CD4-positive, alpha-beta T cell treated with Interleukin-6 at 100 ng/mL for 8 hours (primary cell): ENCODE measurements at regions not wholly inside any gene's neighbourhood (a gene's known extent, or its start where the extent isn't known, plus 50 kb on each side); places are given as distances from the start of the nearest gene placed in this dataset.
"Not testable (repeated sequence)": the region's sequence is repeated elsewhere in the genome, so short reads cannot be mapped to it uniquely, and the experiment has no call there.

Experiments used
- DNase-seq: peaks from one replicate; pipeline ENCODE4 v3.0.0-alpha.2; 2020; ENCODE audit warnings: mixed read lengths, low spot score

DNA sequence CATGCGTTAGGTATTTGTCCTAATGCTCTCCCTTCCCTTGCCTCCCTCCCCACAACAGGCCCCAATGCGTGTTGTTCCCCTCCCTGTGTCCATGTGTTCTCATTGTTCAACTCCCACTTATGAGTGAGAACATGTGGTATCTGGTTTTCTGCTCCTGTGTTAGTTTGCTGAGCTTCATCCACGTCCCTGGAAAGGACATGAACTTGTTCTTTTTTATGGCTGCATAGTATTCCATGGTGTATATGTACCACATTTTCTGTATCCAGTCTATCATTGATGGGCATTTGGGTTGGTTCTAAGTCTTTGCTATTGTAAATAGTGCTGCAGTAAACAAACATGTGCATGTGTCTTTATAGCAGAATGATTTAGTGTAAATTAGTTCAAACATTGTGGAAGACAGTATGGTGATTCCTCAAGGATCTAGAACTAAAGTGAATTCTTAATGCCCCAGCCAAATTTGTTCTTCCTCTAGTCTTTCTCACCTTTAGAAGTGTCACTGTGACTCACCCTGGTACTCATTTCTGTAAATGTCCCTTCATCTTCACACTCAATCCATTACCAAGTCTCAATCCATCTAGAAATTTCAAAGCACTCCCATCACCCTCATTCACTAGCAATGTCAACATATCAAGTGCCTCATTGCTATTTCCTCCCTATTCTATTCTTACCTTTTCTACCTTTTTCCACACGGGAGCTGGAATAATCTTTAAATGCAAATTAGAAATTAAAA, 123.9 kb downstream of the MREG start:
- DNase-seq: not testable (repeated sequence)

DNA sequence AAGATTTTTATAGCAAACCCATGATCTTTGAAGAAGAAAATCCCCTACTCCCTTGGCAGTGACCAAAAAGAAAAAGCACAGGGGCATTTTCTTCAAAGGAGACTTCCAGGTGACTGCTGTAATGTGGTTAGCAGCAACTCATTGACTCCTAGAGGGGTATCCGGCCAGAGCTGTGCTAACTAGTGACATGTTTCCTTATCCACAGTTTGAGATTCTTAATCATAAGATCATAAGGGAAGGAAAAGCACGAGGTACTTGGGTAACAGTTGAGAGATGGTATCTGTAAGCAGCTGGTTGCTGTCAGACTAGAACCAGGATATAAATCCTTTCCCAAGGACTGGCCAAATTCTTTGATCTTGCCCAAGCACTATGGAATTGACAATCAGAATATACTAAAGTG, 124.7 kb downstream of the MREG start:
- no peak for DNase-seq

- no peak for DNase-seq
Measured at GRCh38 chr2:215887303-215887702, 126.0 kb downstream of the MREG start.

DNA sequence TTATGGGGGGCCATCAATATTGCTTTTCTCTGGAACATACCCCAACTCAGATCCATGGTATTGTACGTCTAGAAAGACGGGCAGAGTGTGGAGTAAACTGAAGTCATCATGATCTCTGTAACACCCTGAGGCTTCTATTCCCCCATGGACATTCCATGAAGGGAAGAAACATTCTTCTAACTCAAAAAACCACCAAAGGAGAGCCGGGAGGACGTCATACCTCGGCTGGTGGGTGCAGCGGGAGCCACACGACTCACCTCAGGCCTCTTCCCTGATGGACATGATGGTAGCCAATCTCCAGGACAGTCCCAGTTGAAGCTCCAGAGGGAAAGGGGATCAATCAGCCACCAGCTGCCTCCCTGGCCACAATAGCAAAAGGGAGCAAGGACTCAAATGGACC, 127.3 kb downstream of the MREG start:
- no peak for DNase-seq

DNA sequence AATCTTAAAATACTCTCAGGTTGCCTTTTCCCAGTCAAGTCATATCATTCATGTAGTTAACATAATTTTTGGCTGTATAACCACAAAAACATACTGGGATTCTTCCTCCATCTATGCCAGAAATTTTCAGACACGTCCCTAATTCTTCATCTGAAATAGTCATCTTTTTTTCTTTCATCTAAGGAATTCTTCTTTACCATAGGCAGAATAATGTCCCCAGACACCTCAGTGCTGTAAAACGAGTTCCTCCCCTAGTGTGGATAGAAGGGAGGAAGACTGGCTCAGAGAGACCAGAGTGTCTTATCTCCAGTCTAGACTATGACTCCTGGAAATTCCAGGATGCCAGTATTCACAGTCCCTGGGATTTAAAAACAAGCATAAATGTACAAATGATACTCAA, 127.8 kb downstream of the MREG start:
- DNase-seq: no peak

DNA sequence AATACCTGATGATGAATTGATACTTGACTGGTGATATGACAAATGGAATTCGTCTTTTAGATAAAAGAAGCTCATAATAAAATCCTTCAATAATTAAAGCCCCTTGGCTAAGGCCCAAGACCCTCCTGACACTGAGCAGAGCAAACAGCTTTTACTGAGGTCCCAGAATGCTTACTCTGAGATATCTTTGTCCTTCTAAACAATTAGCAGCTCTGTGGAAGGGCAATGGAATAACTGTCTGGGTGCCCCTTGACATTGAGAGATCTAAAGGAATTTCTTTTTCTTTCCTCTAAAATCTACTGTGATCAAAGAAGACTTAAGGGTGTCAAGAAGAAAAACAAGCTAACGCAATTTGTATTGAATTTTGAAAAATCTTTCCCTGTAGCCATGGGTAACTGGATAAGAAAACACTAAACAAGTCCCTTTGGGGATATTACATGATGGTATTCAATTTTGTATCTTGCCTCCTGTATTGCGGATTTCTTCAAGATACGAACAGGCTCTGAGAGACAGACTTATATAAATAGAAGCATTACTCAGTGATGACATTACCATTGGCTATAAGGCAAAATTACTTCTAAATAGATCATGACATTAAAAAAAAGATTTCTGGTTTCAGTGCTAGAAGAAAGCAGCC, 128.8 kb downstream of the MREG start:
- no peak for DNase-seq

- DNase-seq: no peak
Measured at GRCh38 chr2:215883799-215884198, 129.6 kb downstream of the MREG start.

GRCh38 chr2:215882689-215883088, 130.7 kb downstream of the MREG start:
- DNase-seq: no peak

GRCh38 chr2:215881582-215881981, 131.8 kb downstream of the MREG start:
- no peak for DNase-seq

- DNase-seq: no peak
Measured at GRCh38 chr2:215880970-215881369, 132.4 kb downstream of the MREG start.

- DNase-seq: no peak
Measured at GRCh38 chr2:215879977-215880940, 133.1 kb downstream of the MREG start.

DNA sequence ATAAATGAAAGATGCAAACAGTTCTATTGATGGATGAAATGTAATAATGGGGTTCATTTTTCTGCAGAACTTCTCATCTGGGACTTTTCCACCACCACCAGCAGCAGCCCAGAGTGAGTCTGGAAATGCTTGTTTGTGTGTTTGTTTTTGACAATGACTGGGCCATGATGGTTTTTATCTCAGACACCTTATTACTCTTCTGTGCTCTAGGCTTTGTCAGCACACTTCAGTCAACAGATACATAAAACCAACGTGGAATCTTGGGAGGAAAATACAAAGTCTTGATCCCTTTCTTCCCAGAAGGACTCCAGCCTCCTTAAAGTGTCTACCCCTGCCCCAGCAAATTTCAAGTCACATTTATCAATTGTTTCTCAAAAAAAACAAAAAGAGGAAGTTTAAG, 134.0 kb downstream of the MREG start:
- DNase-seq: no peak

GRCh38 chr2:215878476-215879063, 134.8 kb downstream of the MREG start:
- no peak for DNase-seq

GRCh38 chr2:215876937-215877238, 136.5 kb downstream of the MREG start:
- no peak for DNase-seq

- no peak for DNase-seq
Measured at GRCh38 chr2:215876139-215876936, 137.0 kb downstream of the MREG start.

- DNase-seq: no peak
Measured at GRCh38 chr2:215874418-215874817, 138.9 kb downstream of the MREG start.

DNA sequence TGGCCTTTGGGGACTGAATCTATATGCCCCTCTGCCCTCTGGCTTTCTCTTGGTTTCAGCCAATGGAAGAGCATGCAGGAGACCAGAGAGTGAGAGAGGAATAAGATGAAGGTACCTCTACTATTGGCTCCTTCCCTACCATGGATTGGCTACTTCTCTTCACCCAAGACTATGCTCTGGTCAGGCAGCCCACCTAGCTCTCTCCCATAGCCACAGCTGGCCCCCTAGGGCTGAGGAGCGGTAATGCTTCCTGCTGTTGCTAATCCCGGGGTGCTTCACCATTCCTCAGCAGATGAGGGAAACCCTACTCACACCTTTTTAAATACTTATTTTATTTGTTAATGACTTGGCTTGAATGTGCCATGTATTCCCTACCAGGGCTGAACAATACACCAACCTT, 142.4 kb downstream of the MREG start:
- no peak for DNase-seq

GRCh38 chr2:215870088-215870490, 143.3 kb downstream of the MREG start:
- no peak for DNase-seq

- DNase-seq: no peak
Measured at GRCh38 chr2:215868846-215869543, 144.4 kb downstream of the MREG start.

DNA sequence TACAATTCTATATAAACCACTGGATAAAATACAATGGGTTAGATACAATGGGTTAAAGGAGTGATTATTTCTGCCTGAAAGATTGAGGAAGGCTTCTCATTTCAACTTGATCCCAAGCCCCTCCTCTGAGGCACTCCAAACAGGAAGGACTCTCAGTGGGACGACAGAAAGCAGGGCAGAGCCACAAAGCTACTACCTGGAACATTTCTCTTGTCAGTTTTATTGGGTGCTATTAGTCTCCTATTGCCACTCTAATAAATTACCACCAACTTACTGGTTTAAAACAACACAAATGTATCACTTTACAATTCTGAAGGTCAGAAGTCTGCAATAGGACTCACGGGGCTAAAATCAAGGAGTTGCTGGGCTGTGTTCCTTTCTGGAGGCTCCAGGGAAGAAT, 146.7 kb downstream of the MREG start:
- DNase-seq: no peak

GRCh38 chr2:215863687-215864086, 149.7 kb downstream of the MREG start:
- no peak for DNase-seq
